H1 (cell line): ENCODE measurements at regions not wholly inside any gene's neighbourhood (a gene's known extent, or its start where the extent isn't known, plus 50 kb on each side); places are given as distances from the start of the nearest gene placed in this dataset.

Experiments used
- CTCF ChIA-PET: fragments of 300-600 bp; sonication (Branson Sonifier 250); formaldehyde crosslinking; loops from one replicate; lab custom pipeline; 2021; ENCODE audit not compliant: partially characterized antibody; lab: Charles Lee
- POLR2A ChIA-PET: fragments of 300-600 bp; sonication (Branson Sonifier 250); formaldehyde crosslinking; loops from one replicate; lab custom pipeline; 2021; ENCODE audit warnings: inconsistent platforms; ENCODE audit not compliant: partially characterized antibody; lab: Charles Lee
- DNase-seq, 2 experiments: peaks; one replicate each; pipeline versions ENCODE4 v3.0.0 to v3.0.0-alpha.2; 2010 to 2022; ENCODE audit warnings: low spot score in 2 of 2, low read depth in 1 of 2, mixed read lengths in 1 of 2
- FAIRE-seq: peaks from 2 replicates; lab custom pipeline; 2011; peaks lifted over from hg19 to GRCh38; lab: Jason Lieb, UNC
- H2AFZ ChIP-seq: 2 replicates; pipeline ENCODE4 v1.8.1; 2012; ENCODE audit warnings: low read length, inconsistent platforms
- H2AK5ac ChIP-seq: 2 replicates; pipeline ENCODE4 v1.6.1; 2013; ENCODE audit warnings: low read depth, low read length
- H2BK120ac ChIP-seq: replicated peaks from 2 replicates; pipeline ENCODE3; 2013; ENCODE audit warnings: low read depth, low read length, inconsistent platforms
- H2BK12ac ChIP-seq: 2 replicates; pipeline ENCODE4 v1.6.1; 2013; ENCODE audit warnings: low read depth, low read length
- H2BK15ac ChIP-seq: 2 replicates; pipeline ENCODE4 v1.6.1; 2013; ENCODE audit warnings: low read length
- H2BK20ac ChIP-seq: 2 replicates; pipeline ENCODE4 v1.6.1; 2013; ENCODE audit warnings: low read length
- H2BK5ac ChIP-seq: 2 replicates; pipeline ENCODE4 v1.6.1; 2013; ENCODE audit warnings: low read depth, low read length
- H3K14ac ChIP-seq: 2 replicates; pipeline ENCODE4 v1.6.1; 2013; ENCODE audit warnings: inconsistent platforms; ENCODE audit not compliant: insufficient read length
- H3K18ac ChIP-seq: 2 replicates; pipeline ENCODE4 v1.6.1; 2013; ENCODE audit warnings: low read length; ENCODE audit errors: extremely low read depth
- H3K23ac ChIP-seq: 2 replicates; pipeline ENCODE4 v1.6.1; 2013; ENCODE audit warnings: inconsistent platforms; ENCODE audit not compliant: insufficient read length
- H3K23me2 ChIP-seq: 2 replicates; pipeline ENCODE4 v1.6.1; 2013; ENCODE audit warnings: low read depth, low read length
- H3K27ac ChIP-seq: 2 replicates; pipeline ENCODE4 v1.6.1; 2011; ENCODE audit warnings: low read depth, low read length, inconsistent platforms
- H3K27me3 ChIP-seq, 4 experiments: replicated peaks in 1 of 4; 1 replicate in 1 of 4; 2 replicates in 3 of 4; pipeline versions ENCODE4 v1.6.1 to v1.8.1; 2011 to 2013; ENCODE audit warnings: low read length in 3 of 4, mild to moderate bottlenecking in 3 of 4, inconsistent platforms in 2 of 4, mixed read lengths in 2 of 4, moderate library complexity in 1 of 4; ENCODE audit not compliant: control insufficient read depth in 3 of 4, insufficient read depth in 3 of 4; ENCODE audit errors: extremely low read depth in 1 of 4
- H3K36me3 ChIP-seq, 4 experiments: 2 replicates each; pipeline versions ENCODE4 v1.6.1 to v1.8.1; 2011 to 2013; ENCODE audit warnings: mild to moderate bottlenecking in 4 of 4, low read length in 3 of 4, moderate library complexity in 2 of 4, control low read depth in 1 of 4, inconsistent platforms in 1 of 4; ENCODE audit not compliant: insufficient read depth in 4 of 4, control insufficient read depth in 2 of 4
- H3K4ac ChIP-seq: replicated peaks from 2 replicates; pipeline ENCODE3; 2013; ENCODE audit warnings: low read length, low read depth, mixed read lengths, inconsistent platforms; ENCODE audit not compliant: insufficient read length
- H3K4me1 ChIP-seq, 4 experiments: replicated peaks in 1 of 4; 1 replicate in 1 of 4; 2 replicates in 3 of 4; pipeline versions ENCODE4 v1.6.1 to v1.8.1; 2011 to 2013; ENCODE audit warnings: low read length in 3 of 4, inconsistent platforms in 2 of 4, mixed read lengths in 1 of 4; ENCODE audit not compliant: insufficient read depth in 4 of 4, control insufficient read depth in 3 of 4
- H3K4me2 ChIP-seq, 2 experiments: 2 replicates each; pipeline versions ENCODE4 v1.6.1 to v1.8.1; 2011 to 2013; ENCODE audit warnings: low read depth in 2 of 2, low read length in 2 of 2, control low read depth in 1 of 2, inconsistent platforms in 1 of 2, mild to moderate bottlenecking in 1 of 2; ENCODE audit not compliant: insufficient read depth in 1 of 2
- H3K4me3 ChIP-seq, 4 experiments: fragments of 200-600, 300-600 bp in 1 of 4; sonication (generic), shearing (Covaris generic), sonication (Bioruptor Twin) in 1 of 4; 2 replicates each; pipeline versions ENCODE4 v1.5.1 to v1.8.1; 2011 to 2016; ENCODE audit warnings: low read length in 4 of 4, low read depth in 3 of 4, control low read depth in 2 of 4, inconsistent platforms in 2 of 4, mild to moderate bottlenecking in 2 of 4, mixed read lengths in 1 of 4, moderate library complexity in 1 of 4; ENCODE audit not compliant: insufficient read depth in 2 of 4; ENCODE audit errors: extremely low read depth in 1 of 4
- H3K56ac ChIP-seq: replicated peaks from 2 replicates; pipeline ENCODE3; 2013; ENCODE audit warnings: low read depth, mild to moderate bottlenecking, mixed read lengths, low read length, inconsistent platforms; ENCODE audit not compliant: insufficient read length
- H3K79me1 ChIP-seq: 2 replicates; pipeline ENCODE4 v1.6.1; 2013; ENCODE audit warnings: low read depth, low read length, control low read depth
- H3K79me2 ChIP-seq, 2 experiments: 2 replicates each; pipeline versions ENCODE4 v1.6.1 to v1.8.1; 2012 to 2013; ENCODE audit warnings: low read length in 2 of 2, mild to moderate bottlenecking in 2 of 2, inconsistent platforms in 1 of 2; ENCODE audit not compliant: insufficient read depth in 2 of 2, control insufficient read depth in 1 of 2
- H3K9ac ChIP-seq, 4 experiments: replicated peaks in 1 of 4; 1 replicate in 1 of 4; 2 replicates in 3 of 4; pipeline versions ENCODE4 v1.6.1 to v1.8.1; 2011 to 2013; ENCODE audit warnings: low read depth in 3 of 4, low read length in 3 of 4, control low read depth in 2 of 4, mild to moderate bottlenecking in 2 of 4, moderate library complexity in 2 of 4, inconsistent platforms in 1 of 4; ENCODE audit errors: extremely low read depth in 1 of 4
- H3K9me3 ChIP-seq, 2 experiments: 2 replicates each; pipeline versions ENCODE4 v1.6.1 to v1.8.1; 2012 to 2013; ENCODE audit warnings: mild to moderate bottlenecking in 2 of 2, moderate library complexity in 2 of 2, control low read depth in 1 of 2, inconsistent platforms in 1 of 2, low read depth in 1 of 2, low read length in 1 of 2, mixed read lengths in 1 of 2; ENCODE audit not compliant: insufficient read depth in 2 of 2
- H4K20me1 ChIP-seq, 2 experiments: replicated peaks in 1 of 2; 2 replicates each; pipeline versions ENCODE3 to v1.8.1; 2011 to 2013; ENCODE audit warnings: inconsistent platforms in 2 of 2, low read length in 2 of 2, mild to moderate bottlenecking in 1 of 2; ENCODE audit not compliant: insufficient read depth in 2 of 2, control insufficient read depth in 1 of 2
- H4K5ac ChIP-seq: 2 replicates; pipeline ENCODE4 v1.6.1; 2013; ENCODE audit warnings: low read length, low read depth, mixed read lengths, inconsistent platforms; ENCODE audit not compliant: insufficient read length
- H4K8ac ChIP-seq: 2 replicates; pipeline ENCODE4 v1.8.0; 2013; ENCODE audit warnings: mild to moderate bottlenecking, moderate library complexity, low read length, inconsistent platforms; ENCODE audit not compliant: insufficient read depth; ENCODE audit errors: extremely low read depth
- H4K91ac ChIP-seq: replicated peaks from 2 replicates; pipeline ENCODE3; 2013; ENCODE audit warnings: low read length, mixed read lengths, inconsistent platforms; ENCODE audit not compliant: insufficient read length
- NANOG ChIP-seq: IDR thresholded peaks from 2 replicates; pipeline ENCODE4 v1.6.1; 2011; ENCODE audit warnings: low read length, low read depth, mild to moderate bottlenecking, inconsistent platforms; ENCODE audit not compliant: insufficient read depth, poor library complexity, severe bottlenecking
- POU5F1 ChIP-seq: IDR thresholded peaks from 2 replicates; pipeline ENCODE4 v1.6.1; 2011; ENCODE audit warnings: low read depth, mild to moderate bottlenecking, low read length, moderate library complexity
- SAP30 ChIP-seq: fragments of 300-600 bp; sonication (generic); IDR thresholded peaks from 2 replicates; pipeline ENCODE4 v1.7.1; 2012; ENCODE audit warnings: low read length, moderate library complexity, mild to moderate bottlenecking, inconsistent platforms; ENCODE audit not compliant: insufficient read depth, insufficient replicate concordance
- WGBS, 2 experiments: shearing (Covaris generic) in 1 of 2; methylation state at CpG; one replicate each; pipeline versions ENCODE4 v1.1.6 to v1.1.7; 2013 to 2015; ENCODE audit warnings: low lambda C conversion rate in 2 of 2, mixed read lengths in 2 of 2, inconsistent platforms in 1 of 2, low coverage in 1 of 2, missing lambda C conversion rate in 1 of 2; ENCODE audit not compliant: insufficient replicate concordance in 2 of 2, insufficient coverage in 1 of 2, insufficient read length in 1 of 2; ENCODE audit errors: extremely low coverage in 1 of 2, missing lambda C conversion rate in 1 of 2; 5-methylcytosine and 5-hydroxymethylcytosine counted together

DNA sequence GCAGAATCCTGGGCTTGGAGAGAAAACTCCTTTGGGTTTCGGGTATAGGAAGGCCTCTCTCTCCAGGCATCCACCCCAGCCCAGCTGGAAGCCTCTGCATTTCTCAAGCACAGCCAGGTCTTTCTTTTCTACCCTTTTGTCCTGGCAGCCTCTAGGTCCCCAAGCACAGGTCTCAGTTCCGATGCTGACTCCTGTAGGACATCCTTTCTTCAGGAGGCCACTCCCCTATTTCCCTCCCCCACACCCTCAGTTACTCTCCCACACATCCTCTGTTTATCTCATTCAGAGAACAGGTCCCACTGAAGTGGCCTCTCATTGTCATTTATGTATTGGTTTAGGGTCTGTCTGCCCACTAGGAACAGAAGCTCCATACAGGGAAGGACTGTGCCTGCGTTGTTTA is 352.6 kb downstream of the VRK1 start:
- Histone ChIP-seq H2AFZ (peak overlapping the region; percentile 69; the same call in 1 of the 2 replicates), H3K27me3 (no peaks in the 10 kb centered on the region), H3K27ac (no peak overlapping the region), H3K56ac (no peak overlapping the region), H4K5ac (no peak overlapping the region), H4K8ac (no peak overlapping the region), H3K4me2 (no peak overlapping the region), H3K14ac (no peak overlapping the region), H3K4me1 (peaks cover 0 to 14% (median 3%) of the 10 kb centered on the region in 4 experiments; a peak in 5 of 7 replicates), H3K23ac (no peak overlapping the region), H3K4me3 (no peak overlapping the region), H2BK120ac (no peak overlapping the region), H3K79me1 (no peaks in the 10 kb centered on the region), H2BK12ac (peak overlapping the region; percentile 18; the same call in 1 of the 2 replicates), H2BK20ac (no peak overlapping the region), H3K79me2 (no peaks in the 10 kb centered on the region), H3K18ac (no peak overlapping the region), H4K20me1 (no peaks in the 10 kb centered on the region), H3K23me2 (no peaks in the 10 kb centered on the region; the same call in none of the 2 replicates), H2BK15ac (no peak overlapping the region), H3K36me3 (no peaks in the 10 kb centered on the region), H3K4ac (no peak overlapping the region), H3K9me3 (no peaks in the 10 kb centered on the region), H2AK5ac (no peak overlapping the region), H4K91ac (no peak overlapping the region), H3K9ac (no peak overlapping the region), H2BK5ac (0 out of 2 replicates have a peak overlapping the region, but pooled peaks have one; percentile 7)
- no peak for TF ChIP-seq NANOG
- no peak for TF ChIP-seq POU5F1
- no peak for TF ChIP-seq SAP30
- POLR2A ChIA-PET = no interaction called here
- FAIRE-seq (no peak), DNase-seq (no peak)
- CTCF ChIA-PET = interaction anchor here (1.1 kb wide), 1 partner anchor 11 kb away, joined by 3 read pairs; no protein-coding TSS in a partner anchor
- 71% methylated on average over 3 of the region's 3 CpGs; no CpG with 5 or more reads in 1 of the 2 experiments for WGBS, 2 experiments
